ENCODE measurements at regions not wholly inside any gene's neighbourhood (a gene's known extent, or its start where the extent isn't known, plus 50 kb on each side); places are given as distances from the start of the nearest gene placed in this dataset.

- TF ChIP-seq CTCF (IDR thresholded peaks at IDR 0.05; ENCODE audit: low read length) (no peak), EZH2 (IDR thresholded peaks at IDR 0.05; ENCODE audit: borderline replicate concordance, low read length) (no peak)
These were observed 562.8 kb downstream of the BCOR start for GRCh38 chrX:39534949-39535348.
